ENCODE measurements at regions not wholly inside any gene's neighbourhood (a gene's known extent, or its start where the extent isn't known, plus 50 kb on each side); places are given as distances from the start of the nearest gene placed in this dataset.

GRCh38 chrX:147333821-147334220 lies 519.3 kb upstream of the CXorf51A start:
- Mint-ChIP-seq H3K4me3 (ENCODE audit: low read depth) (no peak overlapping the region), H3K27ac (no peak overlapping the region), H3K36me3 (ENCODE audit: insufficient read depth) (no peaks in the 10 kb centered on the region), H3K9me3 (ENCODE audit: low read depth) (peaks cover 6% of the 10 kb centered on the region), H3K27me3 (no peaks in the 10 kb centered on the region), H3K4me1 (ENCODE audit: low read depth) (peaks cover 2% of the 10 kb centered on the region)
- DNase-seq (ENCODE audit: low spot score, unreplicated experiment), result no peak
- no peak for TF ChIP-seq CTCF (IDR thresholded peaks at IDR 0.05; ENCODE audit: unreplicated experiment)

DNA sequence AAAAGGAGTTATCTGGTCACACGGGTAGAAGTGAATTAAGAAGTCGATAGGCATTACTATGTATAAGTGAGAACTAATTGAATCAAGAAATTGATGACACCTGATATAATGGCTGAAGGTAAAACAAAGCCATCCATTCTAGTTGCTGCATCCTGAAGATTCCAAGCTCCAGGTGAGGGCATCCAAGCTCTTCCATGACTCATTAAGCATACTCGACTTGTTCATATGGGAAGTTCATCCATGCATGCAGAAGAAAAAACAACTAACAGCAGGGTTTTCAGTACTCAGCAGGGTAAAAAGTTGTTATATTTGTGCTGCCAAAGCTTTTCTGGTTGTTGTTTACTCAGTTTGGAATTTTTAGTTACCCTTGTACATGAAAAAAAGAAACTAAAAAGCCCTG lies 508.0 kb upstream of the CXorf51A start:
- H3K27ac Mint-ChIP-seq, result no peak overlapping the region
- no peaks in the 10 kb centered on the region for H3K9me3 Mint-ChIP-seq (ENCODE audit: low read depth)
- no peaks in the 10 kb centered on the region for H3K27me3 Mint-ChIP-seq
- DNase-seq (ENCODE audit: low spot score, unreplicated experiment), result no peak
- H3K4me3 Mint-ChIP-seq (ENCODE audit: low read depth), result no peak overlapping the region
- no peaks in the 10 kb centered on the region for H3K36me3 Mint-ChIP-seq (ENCODE audit: insufficient read depth)
- TF ChIP-seq CTCF (IDR thresholded peaks at IDR 0.05; ENCODE audit: unreplicated experiment), result no peak
- no peaks in the 10 kb centered on the region for H3K4me1 Mint-ChIP-seq (ENCODE audit: low read depth)

GRCh38 chrX:147315483-147315882 lies 500.9 kb upstream of the CXorf51A start:
- no peak for TF ChIP-seq CTCF (IDR thresholded peaks at IDR 0.05; ENCODE audit: unreplicated experiment)

More at GRCh38 chrX:147315483-147315882, 500.9 kb upstream of the CXorf51A start:
- Mint-ChIP-seq H3K4me3 (ENCODE audit: low read depth) (no peak overlapping the region), H3K9me3 (ENCODE audit: low read depth) (peaks cover 3% of the 10 kb centered on the region), H3K4me1 (ENCODE audit: low read depth) (no peaks in the 10 kb centered on the region), H3K27me3 (no peaks in the 10 kb centered on the region), H3K27ac (no peak overlapping the region), H3K36me3 (ENCODE audit: insufficient read depth) (no peaks in the 10 kb centered on the region)
- no peak for DNase-seq (ENCODE audit: low spot score, unreplicated experiment)

All from progenitor cell of endocrine pancreas (in vitro differentiated cells).